Right lobe of liver (tissue), 6 donors: ENCODE measurements at regions not wholly inside any gene's neighbourhood (a gene's known extent, or its start where the extent isn't known, plus 50 kb on each side); places are given as distances from the start of the nearest gene placed in this dataset.
"Not testable (repeated sequence)": the region's sequence is repeated elsewhere in the genome, so short reads cannot be mapped to it uniquely, and the experiment has no call there.

Experiments used
- ATAC-seq, 4 donors: fragments of 200-7000 bp; cut with Tn5 transposase; one replicate each; pipeline ENCODE4 v1.9.1; 2020; ENCODE audit warnings: mild to moderate bottlenecking in 4 of 4, moderate library complexity in 4 of 4
- DNase-seq, 3 donors: peaks; one replicate each; pipeline ENCODE4 v3.0.0-alpha.2; 2020
- H3K27ac ChIP-seq, 3 donors: fragments of 200-600 bp; one replicate each; pipeline ENCODE4 v1.8.0; 2022
- H3K27me3 ChIP-seq, 2 donors: fragments of 200-600 bp; one replicate each; pipeline ENCODE4 v1.8.0; 2022
- H3K36me3 ChIP-seq, 4 donors: fragments of 200-600 bp; sonication (generic) in 1 of 4; one replicate each; pipeline versions ENCODE4 v1.5.1 to v1.8.0; 2017 to 2022; ENCODE audit warnings: control low read depth in 1 of 4
- H3K4me1 ChIP-seq, 4 donors: fragments of 200-600 bp; sonication (generic) in 1 of 4; one replicate each; pipeline versions ENCODE4 v1.5.1 to v1.8.0; 2017 to 2022; ENCODE audit warnings: control low read depth in 1 of 4
- H3K4me3 ChIP-seq, 3 donors: fragments of 200-600 bp; one replicate each; pipeline ENCODE4 v1.8.0; 2022
- H3K9me3 ChIP-seq, 4 donors: fragments of 200-600 bp; sonication (generic) in 1 of 4; one replicate each; pipeline versions ENCODE4 v1.5.1 to v1.8.0; 2017 to 2022; ENCODE audit warnings: control low read depth in 1 of 4
- CTCF ChIP-seq, 4 donors: fragments of 200-600 bp in 3 of 4; fragments of 450-650 bp in 1 of 4; IDR thresholded peaks; one replicate each; pipeline versions ENCODE4 v1.5.1 to v1.8.0; 2016 to 2022; ENCODE audit warnings: antibody characterized with exemption in 4 of 4, mild to moderate bottlenecking in 2 of 4
- POLR2A ChIP-seq: fragments of 450-650 bp; IDR thresholded peaks from one replicate; pipeline ENCODE4 v1.6.1; 2017; ENCODE audit warnings: antibody characterized with exemption, mild to moderate bottlenecking
- WGBS: methylation state at CpG from one replicate; pipeline ENCODE4 v1.1.6; 2018; ENCODE audit warnings: low coverage, low lambda C conversion rate; ENCODE audit not compliant: insufficient coverage; ENCODE audit errors: missing lambda C conversion rate; 5-methylcytosine and 5-hydroxymethylcytosine counted together
- intact Hi-C, 2 donors: fragments of 100-400 bp; cut with DNase I; formaldehyde crosslinking; loops; one replicate each; pipeline versions ENCODE4 v1.11.2 to v1.14.1; 2022
- donor health status: DM: no; HTN: yes; CAD: no.
- donor health status: DM: no; HTN: no; CAD: no.
- donor health status: DM: no; HTN: no; CAD: no.
- donor health status: DM: no; HTN: yes; CAD: no.
- donor health status: DM: no; HTN: yes; CAD: no.

DNA sequence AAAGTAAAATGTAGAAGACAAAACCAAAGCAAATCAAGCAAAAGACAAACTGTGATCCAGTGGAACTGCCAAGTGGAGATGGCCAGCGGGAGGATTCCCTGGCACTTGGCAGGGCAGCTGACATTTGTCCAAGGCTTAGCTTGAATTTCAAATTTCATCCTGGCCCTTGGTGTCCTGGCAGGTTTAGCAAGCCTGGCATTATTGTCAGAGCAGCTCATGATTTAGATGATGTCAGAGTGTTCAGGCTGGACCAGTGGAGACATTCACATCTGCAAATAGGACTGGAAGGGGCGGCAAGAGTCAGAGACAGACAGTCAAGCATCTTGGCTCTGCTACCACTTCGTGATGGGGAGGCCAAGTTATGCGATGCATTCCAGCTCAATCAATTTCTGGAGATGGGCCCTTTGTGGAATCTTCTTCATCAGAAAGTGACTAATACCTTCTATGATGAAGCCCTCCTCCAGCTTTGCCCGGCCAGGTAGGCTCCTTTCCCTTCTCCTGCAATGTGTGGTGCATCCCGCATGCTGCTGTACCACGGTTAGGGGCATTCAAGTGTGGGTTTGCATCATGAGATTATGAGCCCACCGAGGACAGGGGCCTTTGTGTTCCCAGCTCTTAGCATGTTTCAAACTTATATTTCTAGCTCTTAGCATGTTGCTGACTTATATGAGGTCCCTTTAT is 199.7 kb downstream of the ANKRD30B start:
- intact Hi-C loops = no loop called here
- WGBS = 41% methylated on average over 3 of the region's 8 CpGs
- no peaks in the 10 kb centered on the region for H3K27me3 ChIP-seq
- H3K27ac ChIP-seq = no peak overlapping the region
- DNase-seq (no peak), ATAC-seq (no peak)
- no peaks in the 10 kb centered on the region for H3K4me1 ChIP-seq
- TF ChIP-seq POLR2A (no peak), CTCF (IDR thresholded peaks at IDR 0.05) (no peak)
- H3K36me3 ChIP-seq = no peaks in the 10 kb centered on the region
- no peaks in the 10 kb centered on the region for H3K9me3 ChIP-seq
- H3K4me3 ChIP-seq = no peak overlapping the region

GRCh38 chr18:14948163-14948540 is 200.2 kb downstream of the ANKRD30B start:
- Histone ChIP-seq H3K9me3 (no peaks in the 10 kb centered on the region), H3K4me1 (no peaks in the 10 kb centered on the region), H3K4me3 (no peak overlapping the region), H3K27me3 (no peaks in the 10 kb centered on the region), H3K36me3 (no peaks in the 10 kb centered on the region), H3K27ac (no peak overlapping the region)
- WGBS = 15% methylated on average over 3 of the region's 3 CpGs
- TF ChIP-seq POLR2A = no peak
- DNase-seq (no peak), ATAC-seq (no peak)
- intact Hi-C loops = no loop called here

DNA sequence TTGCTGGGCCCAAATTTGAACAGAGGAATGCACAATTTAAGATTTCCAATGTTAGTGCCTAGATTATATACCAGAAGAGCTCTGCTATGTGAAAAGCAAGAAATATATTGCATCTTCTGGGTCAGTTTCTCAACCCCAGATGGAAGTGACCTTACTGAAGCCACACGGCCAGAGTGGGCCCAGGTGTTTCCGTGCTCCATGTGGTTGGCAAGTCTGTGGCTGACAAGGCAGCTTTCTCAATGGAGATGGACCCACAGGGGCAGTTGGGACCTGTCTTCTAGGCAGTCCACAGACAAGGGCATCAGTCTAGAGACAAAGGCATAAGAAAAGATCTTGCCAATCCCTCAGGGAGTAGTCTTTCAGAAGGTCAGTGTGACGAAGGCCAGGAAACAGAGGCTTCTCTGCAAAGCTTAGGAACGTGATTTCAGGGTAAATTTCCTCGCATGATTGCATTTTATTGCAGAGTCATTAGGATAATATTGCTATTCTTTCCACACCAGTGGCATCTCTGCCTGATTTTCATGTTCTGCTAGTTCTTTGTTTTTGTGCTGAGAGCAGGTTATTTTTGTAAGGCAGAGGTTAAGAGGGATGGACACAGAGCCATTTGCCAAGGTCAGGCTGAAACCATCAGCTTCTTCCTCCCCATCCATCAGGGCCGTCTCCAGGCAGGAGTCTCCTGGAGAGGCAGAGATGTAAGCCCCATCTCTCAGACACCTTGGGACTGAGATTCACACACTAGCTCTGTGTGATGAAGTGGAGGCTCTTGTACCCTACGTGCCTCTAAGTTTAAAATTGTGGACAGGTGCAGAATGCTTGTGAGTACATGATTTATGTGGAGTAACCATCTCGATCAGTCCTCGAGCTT is 202.1 kb downstream of the ANKRD30B start:
- H3K27ac ChIP-seq = no peak overlapping the region
- intact Hi-C loops = no loop called here
- no peaks in the 10 kb centered on the region for H3K36me3 ChIP-seq
- H3K27me3 ChIP-seq = no peaks in the 10 kb centered on the region
- ATAC-seq = no peak
- no peak for DNase-seq
- peaks cover 0 to 5% (median 0%) of the 10 kb centered on the region in 4 donors for H3K9me3 ChIP-seq
- no peak for TF ChIP-seq POLR2A
- TF ChIP-seq CTCF (IDR thresholded peaks at IDR 0.05) = no peak
- no peak overlapping the region for H3K4me3 ChIP-seq
- no peaks in the 10 kb centered on the region for H3K4me1 ChIP-seq
- WGBS = 42% methylated on average over 8 of the region's 9 CpGs

DNA sequence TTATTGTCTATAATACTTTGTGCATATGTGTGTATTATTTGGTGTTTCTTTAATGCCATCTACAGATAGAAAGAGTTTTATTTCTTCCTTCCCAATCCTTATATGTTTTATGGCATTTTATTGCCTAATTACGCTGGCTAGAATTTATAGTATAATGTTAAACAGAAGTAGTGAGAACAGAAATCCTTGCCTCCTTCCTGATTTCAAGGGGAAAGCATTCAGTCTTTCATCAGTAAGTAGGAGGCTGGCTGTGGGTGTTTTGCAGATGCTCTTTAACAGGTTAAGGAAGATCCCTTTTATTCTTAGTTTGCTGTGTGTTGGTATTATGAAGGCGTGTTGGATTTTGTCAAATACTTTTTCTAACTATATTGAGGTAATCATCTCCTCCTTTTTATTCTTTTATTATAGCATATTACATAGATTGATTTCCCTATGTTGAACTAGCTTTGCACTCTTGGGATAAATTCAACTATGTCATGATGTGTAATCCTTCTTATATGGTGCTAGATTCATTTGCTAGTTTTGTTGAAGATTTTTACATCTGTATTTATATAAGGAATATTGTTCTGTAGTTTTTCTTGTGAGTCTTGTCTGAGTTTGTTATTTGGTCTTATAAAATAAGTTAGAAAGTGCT is 204.6 kb downstream of the ANKRD30B start:
- WGBS = 52% methylated on average over 2 of the region's 2 CpGs
- H3K27me3 ChIP-seq, DNase-seq, H3K4me3 ChIP-seq, H3K27ac ChIP-seq, H3K36me3 ChIP-seq, H3K9me3 ChIP-seq, ATAC-seq, H3K4me1 ChIP-seq, intact Hi-C loops: not testable (repeated sequence)

GRCh38 chr18:14958701-14959100 is 210.7 kb downstream of the ANKRD30B start:
- peaks cover 0 to 9% (median 0%) of the 10 kb centered on the region in 4 donors for H3K9me3 ChIP-seq
- TF ChIP-seq CTCF (IDR thresholded peaks at IDR 0.05) = no peak
- TF ChIP-seq POLR2A = no peak
- ATAC-seq = no peak

More at GRCh38 chr18:14958701-14959100, 210.7 kb downstream of the ANKRD30B start:
- Histone ChIP-seq H3K27ac (no peak overlapping the region), H3K4me3 (no peak overlapping the region), H3K27me3 (no peaks in the 10 kb centered on the region), H3K4me1 (no peaks in the 10 kb centered on the region), H3K36me3 (no peaks in the 10 kb centered on the region)
- 48% methylated on average over 3 of the region's 3 CpGs for WGBS
- no peak for DNase-seq
- intact Hi-C loops = no loop called here
